ENCODE measurements at regions not wholly inside any gene's neighbourhood (a gene's known extent, or its start where the extent isn't known, plus 50 kb on each side); places are given as distances from the start of the nearest gene placed in this dataset.

GRCh38 chr1:78263459-78263858, 217.7 kb downstream of the GIPC2 start:
- Histone ChIP-seq H2AFZ (ENCODE audit: low read depth, low read length) (no peak overlapping the region), H3K4me2 (ENCODE audit: insufficient read depth, low read length) (no peak overlapping the region), H4K20me1 (replicated peaks; ENCODE audit: control insufficient read depth, insufficient read depth, low read length) (no peaks in the 10 kb centered on the region), H3K9me3 (replicated peaks; ENCODE audit: control insufficient read depth, insufficient read depth, low read depth, low read length) (no peaks in the 10 kb centered on the region), H3K27ac (ENCODE audit: extremely low read depth, low read depth, low read length) (no peak overlapping the region), H3K9ac (ENCODE audit: insufficient read depth in 1 of 2, low read depth in 2 of 2, low read length in 2 of 2) (no peak overlapping the region), H3K4me1 (replicated peaks in 1 of 2; ENCODE audit: control insufficient read depth in 2 of 2, insufficient read depth in 2 of 2, low read length in 2 of 2) (no peaks in the 10 kb centered on the region), H3K4me3 (no peak overlapping the region), H3K9me1 (ENCODE audit: control insufficient read depth, insufficient read depth, low read length) (no peaks in the 10 kb centered on the region), H3K79me2 (ENCODE audit: control insufficient read depth, insufficient read depth, low read length) (no peaks in the 10 kb centered on the region), H3K27me3 (ENCODE audit: control insufficient read depth in 2 of 2, insufficient read depth in 2 of 2, low read length in 2 of 2) (no peaks in the 10 kb centered on the region), H3K36me3 (ENCODE audit: control insufficient read depth, insufficient read depth, low read length) (no peaks in the 10 kb centered on the region)
- TF ChIP-seq NFIX (CRISPR knock-in tag; IDR thresholded peaks at IDR 0.05; ENCODE audit: low read depth): no peak
- TF ChIP-seq ZBTB33 (CRISPR knock-in tag; IDR thresholded peaks at IDR 0.05): no peak
- TF ChIP-seq SRF (CRISPR knock-in tag; IDR thresholded peaks at IDR 0.05): no peak
- no peak for TF ChIP-seq NFYB (IDR thresholded peaks at IDR 0.05; ENCODE audit: extremely low read depth, insufficient read length)
- no peak for TF ChIP-seq FOXO4 (CRISPR knock-in tag; IDR thresholded peaks at IDR 0.05)
- intact Hi-C loops (cut with micrococcal nuclease) (no loop called here), in situ Hi-C loops (cut with MboI) (no loop called here)
- ATAC-seq (no peak), DNase-seq (ENCODE audit: extremely low read depth in 1 of 4, low spot score in 3 of 4) (no peak), FAIRE-seq (no peak)
- 0% methylated on average over 2 of the region's 2 CpGs for WGBS (ENCODE audit: insufficient coverage, low coverage, missing lambda C conversion rate)
- no TSS peak for BruUV-seq (replicated peaks)
- ChIA-PET CTCF (ENCODE audit: low intra/inter-chr PET ratio) (no interaction called here), POLR2A (no interaction called here)

All from K562 (cell line).